Panc1 (cell line): ENCODE measurements at regions not wholly inside any gene's neighbourhood (a gene's known extent, or its start where the extent isn't known, plus 50 kb on each side); places are given as distances from the start of the nearest gene placed in this dataset.
A peak's percentile ranks its signal among the peaks of the same experiment; 100 is the strongest.

Experiments
- ATAC-seq: fragments of 200-7000 bp; cut with Tn5 transposase; 2 replicates; pipeline ENCODE4 v1.9.1; 2020; ENCODE audit warnings: mild to moderate bottlenecking, moderate library complexity
- BruUV-seq: library from RNA; stranded (reverse); fragments of 400-500 nt; replicated peaks from 2 replicates; lab custom pipeline; 2021; lab: Mats Ljungman, UMichigan
- CTCF ChIA-PET: fragments of 300-600 bp; sonication (Branson Sonifier 250); formaldehyde crosslinking; loops from one replicate; lab custom pipeline; 2022; ENCODE audit warnings: antibody characterized with exemption; lab: Charles Lee
- POLR2A ChIA-PET: fragments of 300-600 bp; sonication (Branson Sonifier 250); formaldehyde crosslinking; loops from one replicate; lab custom pipeline; 2022; ENCODE audit warnings: antibody characterized with exemption; lab: Charles Lee
- DNase-seq: peaks from one replicate; pipeline ENCODE4 v3.0.0-alpha.2; 2010; ENCODE audit warnings: low read depth, low spot score
- H3K27ac ChIP-seq: 2 replicates; pipeline ENCODE4 v1.5.1; 2011; ENCODE audit warnings: mild to moderate bottlenecking, low read length, inconsistent platforms
- H3K27me3 ChIP-seq: fragments of 200-500 bp; sonication (Bioruptor generic); 2 replicates; pipeline ENCODE4 v1.6.0; 2014; ENCODE audit warnings: low read length, inconsistent platforms; ENCODE audit not compliant: control insufficient read depth, insufficient read depth
- H3K36me3 ChIP-seq: fragments of 200-500 bp; sonication (Bioruptor generic); 2 replicates; pipeline ENCODE4 v1.5.1; 2014; ENCODE audit warnings: inconsistent platforms, mild to moderate bottlenecking, low read length, moderate library complexity; ENCODE audit not compliant: control insufficient read depth, insufficient read depth
- H3K4me1 ChIP-seq: 2 replicates; pipeline ENCODE4 v1.5.1; 2011; ENCODE audit warnings: inconsistent platforms, mild to moderate bottlenecking, low read length, moderate library complexity; ENCODE audit not compliant: control insufficient read depth, insufficient read depth
- H3K4me3 ChIP-seq, 2 experiments: 2 replicates each; pipeline ENCODE4 v1.5.1; 2011 to 2012; ENCODE audit warnings: low read depth in 2 of 2, low read length in 2 of 2, mild to moderate bottlenecking in 2 of 2, inconsistent platforms in 1 of 2, moderate library complexity in 1 of 2
- H3K9me3 ChIP-seq: fragments of 200-500 bp; sonication (Bioruptor generic); 2 replicates; pipeline ENCODE4 v1.5.1; 2014; ENCODE audit warnings: low read depth, mild to moderate bottlenecking, inconsistent platforms, low read length, moderate library complexity; ENCODE audit not compliant: control insufficient read depth, insufficient read depth
- CTCF ChIP-seq: fragments of 450-650 bp; IDR thresholded peaks from 2 replicates; pipeline ENCODE4 v1.5.1; 2017; ENCODE audit warnings: mild to moderate bottlenecking
- POLR2AphosphoS5 ChIP-seq: IDR thresholded peaks from 2 replicates; pipeline ENCODE4 v1.6.1; 2012; ENCODE audit warnings: mild to moderate bottlenecking, low read depth, low read length, moderate library complexity
- SIN3A ChIP-seq: IDR thresholded peaks from 2 replicates; pipeline ENCODE4 v1.6.1; 2012; ENCODE audit warnings: low read depth, mild to moderate bottlenecking, low read length, moderate library complexity, borderline replicate concordance; ENCODE audit not compliant: insufficient read depth
- TCF7L2 ChIP-seq: IDR thresholded peaks from 2 replicates; pipeline ENCODE4 v1.6.1; 2011; ENCODE audit warnings: mild to moderate bottlenecking, low read depth, low read length, inconsistent platforms
- in situ Hi-C: cut with HindIII; loops from 2 replicates; pipeline ENCODE4 v1.10.0; 2016; ENCODE audit warnings: low sequenced_read_pairs, low pct_unique_long_range_greater_than_20kb
- intact Hi-C: fragments of 100-400 bp; cut with micrococcal nuclease; formaldehyde crosslinking; loops from one replicate; pipeline ENCODE4 v1.10.0; 2022; ENCODE audit not compliant: unreplicated experiment
- TF ChIP-seq, protein P1 (sequence below), 2 experiments: IDR thresholded peaks; 2 replicates each; pipeline ENCODE4 v1.6.1; 2011 to 2012; ENCODE audit warnings: low read depth in 2 of 2, control low read depth in 1 of 2, low read length in 1 of 2, mild to moderate bottlenecking in 1 of 2, moderate library complexity in 1 of 2; ENCODE audit not compliant: insufficient read depth in 1 of 2

GRCh38 chr15:66955871-66956585 is 109.4 kb upstream of the SMAD3 start:
- Histone ChIP-seq H3K27me3 (no peaks in the 10 kb centered on the region), H3K4me1 (peaks cover 11% of the 10 kb centered on the region), H3K4me3 (no peak overlapping the region), H3K27ac (peak overlapping the region; percentile 2; the same call in 1 of the 2 replicates), H3K36me3 (no peaks in the 10 kb centered on the region), H3K9me3 (no peaks in the 10 kb centered on the region)
- TF ChIP-seq, protein P1, sequence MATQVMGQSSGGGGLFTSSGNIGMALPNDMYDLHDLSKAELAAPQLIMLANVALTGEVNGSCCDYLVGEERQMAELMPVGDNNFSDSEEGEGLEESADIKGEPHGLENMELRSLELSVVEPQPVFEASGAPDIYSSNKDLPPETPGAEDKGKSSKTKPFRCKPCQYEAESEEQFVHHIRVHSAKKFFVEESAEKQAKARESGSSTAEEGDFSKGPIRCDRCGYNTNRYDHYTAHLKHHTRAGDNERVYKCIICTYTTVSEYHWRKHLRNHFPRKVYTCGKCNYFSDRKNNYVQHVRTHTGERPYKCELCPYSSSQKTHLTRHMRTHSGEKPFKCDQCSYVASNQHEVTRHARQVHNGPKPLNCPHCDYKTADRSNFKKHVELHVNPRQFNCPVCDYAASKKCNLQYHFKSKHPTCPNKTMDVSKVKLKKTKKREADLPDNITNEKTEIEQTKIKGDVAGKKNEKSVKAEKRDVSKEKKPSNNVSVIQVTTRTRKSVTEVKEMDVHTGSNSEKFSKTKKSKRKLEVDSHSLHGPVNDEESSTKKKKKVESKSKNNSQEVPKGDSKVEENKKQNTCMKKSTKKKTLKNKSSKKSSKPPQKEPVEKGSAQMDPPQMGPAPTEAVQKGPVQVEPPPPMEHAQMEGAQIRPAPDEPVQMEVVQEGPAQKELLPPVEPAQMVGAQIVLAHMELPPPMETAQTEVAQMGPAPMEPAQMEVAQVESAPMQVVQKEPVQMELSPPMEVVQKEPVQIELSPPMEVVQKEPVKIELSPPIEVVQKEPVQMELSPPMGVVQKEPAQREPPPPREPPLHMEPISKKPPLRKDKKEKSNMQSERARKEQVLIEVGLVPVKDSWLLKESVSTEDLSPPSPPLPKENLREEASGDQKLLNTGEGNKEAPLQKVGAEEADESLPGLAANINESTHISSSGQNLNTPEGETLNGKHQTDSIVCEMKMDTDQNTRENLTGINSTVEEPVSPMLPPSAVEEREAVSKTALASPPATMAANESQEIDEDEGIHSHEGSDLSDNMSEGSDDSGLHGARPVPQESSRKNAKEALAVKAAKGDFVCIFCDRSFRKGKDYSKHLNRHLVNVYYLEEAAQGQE (IDR thresholded peaks at IDR 0.05; ENCODE audit: insufficient read depth in 1 of 2, low read depth in 2 of 2, low read length in 1 of 2) = no peak
- no peak for TF ChIP-seq CTCF
- TF ChIP-seq SIN3A = no peak
- no peak for TF ChIP-seq POLR2AphosphoS5
- TF ChIP-seq TCF7L2 = no peak
- POLR2A ChIA-PET = no interaction called here
- intact Hi-C loops = no loop called here
- DNase-seq (no peak), ATAC-seq (peak; percentile 70)
- CTCF ChIA-PET = no interaction called here
- in situ Hi-C loops = no loop called here
- BruUV-seq = no TSS peak

GRCh38 chr15:66956672-66957430 is 108.6 kb upstream of the SMAD3 start:
- CTCF ChIA-PET = no interaction called here
- no peak overlapping the region for H3K4me3 ChIP-seq
- peaks cover 16% of the 10 kb centered on the region for H3K4me1 ChIP-seq
- TF ChIP-seq SIN3A (no peak), POLR2AphosphoS5 (no peak), TCF7L2 (no peak), CTCF (no peak)
- TF ChIP-seq, protein P1 (IDR thresholded peaks at IDR 0.05; ENCODE audit: insufficient read depth in 1 of 2, low read depth in 2 of 2, low read length in 1 of 2) = no peak
- H3K27ac ChIP-seq = peak overlapping the region; percentile 2; the same call in 1 of the 2 replicates
- POLR2A ChIA-PET = no interaction called here
- in situ Hi-C loops = no loop called here
- peak; percentile 32; the same call in 1 of the 2 replicates for ATAC-seq
- no peaks in the 10 kb centered on the region for H3K27me3 ChIP-seq
- DNase-seq = no peak
- H3K9me3 ChIP-seq = no peaks in the 10 kb centered on the region
- no peaks in the 10 kb centered on the region for H3K36me3 ChIP-seq
- BruUV-seq = no TSS peak
- intact Hi-C loops = no loop called here
